Small intestine (tissue), 7 donors: ENCODE measurements at regions not wholly inside any gene's neighbourhood (a gene's known extent, or its start where the extent isn't known, plus 50 kb on each side); places are given as distances from the start of the nearest gene placed in this dataset.
"Not testable (repeated sequence)": the region's sequence is repeated elsewhere in the genome, so short reads cannot be mapped to it uniquely, and the experiment has no call there.

ENCODE experiments used
- DNase-seq, 2 donors: peaks; one replicate each; pipeline versions ENCODE4 v3.0.0 to v3.0.0-alpha.2; 2013
- FAIRE-seq: peaks from 2 replicates; lab custom pipeline; 2012; peaks lifted over from hg19 to GRCh38; lab: Jason Lieb, UNC
- H3K27ac ChIP-seq, 3 donors: one replicate each; pipeline ENCODE4 v1.5.1; 2013; ENCODE audit warnings: low read length in 2 of 3, mild to moderate bottlenecking in 2 of 3, control low read depth in 1 of 3, inconsistent platforms in 1 of 3, low read depth in 1 of 3, moderate library complexity in 1 of 3
- H3K27me3 ChIP-seq, 3 donors: one replicate each; pipeline ENCODE4 v1.6.1; 2013; ENCODE audit warnings: low read length in 3 of 3, inconsistent platforms in 1 of 3; ENCODE audit not compliant: control insufficient read depth in 3 of 3, insufficient read depth in 3 of 3
- H3K36me3 ChIP-seq, 3 donors: one replicate each; pipeline ENCODE4 v1.6.1; 2013; ENCODE audit warnings: low read length in 3 of 3, inconsistent platforms in 1 of 3, low read depth in 1 of 3, mild to moderate bottlenecking in 1 of 3, moderate library complexity in 1 of 3; ENCODE audit not compliant: control insufficient read depth in 3 of 3, insufficient read depth in 2 of 3
- H3K4me1 ChIP-seq, 3 donors: one replicate each; pipeline ENCODE4 v1.6.1; 2013; ENCODE audit warnings: low read length in 2 of 3, inconsistent platforms in 1 of 3, low read depth in 1 of 3, mild to moderate bottlenecking in 1 of 3, moderate library complexity in 1 of 3; ENCODE audit not compliant: control insufficient read depth in 3 of 3, insufficient read depth in 2 of 3
- H3K4me3 ChIP-seq, 3 donors: one replicate each; pipeline ENCODE4 v1.5.1; 2013; ENCODE audit warnings: low read length in 3 of 3, control low read depth in 1 of 3, inconsistent platforms in 1 of 3, low read depth in 1 of 3, mild to moderate bottlenecking in 1 of 3, moderate library complexity in 1 of 3
- H3K9me3 ChIP-seq, 2 donors: one replicate each; pipeline ENCODE4 v1.6.1; 2013; ENCODE audit warnings: low read depth in 1 of 2, low read length in 1 of 2; ENCODE audit not compliant: control insufficient read depth in 2 of 2, insufficient read depth in 1 of 2
- WGBS, 3 donors: extraction: QIAGEN DNeasy Blood & Tissue Kit; methylation state at CpG; one replicate each; pipeline ENCODE4 v1.1.7; 2013; 5-methylcytosine and 5-hydroxymethylcytosine counted together
- donor health status: healthy with polysubstance abuse.
- donor health status: control.
- donor health status: control.
- donor health status: Bipolar disorder and iron deficiency.
- donor health status: healthy.

DNA sequence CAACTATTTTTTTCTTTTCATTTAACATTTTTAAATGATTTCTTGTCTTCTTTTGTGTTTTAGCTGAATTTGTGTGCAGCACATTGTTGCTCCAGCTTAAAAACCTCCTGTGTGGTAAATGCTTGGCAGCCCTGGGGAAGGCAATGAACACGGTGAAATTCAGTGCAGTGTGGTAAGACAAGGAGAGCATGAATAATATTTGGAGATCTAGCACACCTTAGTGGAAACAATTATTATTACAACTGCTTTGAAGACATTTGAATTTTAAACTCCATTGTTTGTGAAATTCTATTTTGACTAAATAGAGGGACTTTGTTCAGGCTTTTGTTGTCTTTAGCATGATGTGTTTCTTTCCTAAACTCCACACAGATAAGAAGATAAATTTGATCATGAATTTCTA lies 242.6 kb upstream of the CXADR start:
- WGBS, 3 donors, result 4 to 12% (median 7%) methylated on average over 1 of the region's 1 CpG
- H3K27ac ChIP-seq, result no peak overlapping the region
- no peaks in the 10 kb centered on the region for H3K36me3 ChIP-seq
- H3K4me3 ChIP-seq, result no peak overlapping the region
- no peaks in the 10 kb centered on the region for H3K9me3 ChIP-seq
- H3K4me1 ChIP-seq, result no peaks in the 10 kb centered on the region
- DNase-seq, result peak in 1 of 2 donors; percentile 5
- no peak for FAIRE-seq
- no peaks in the 10 kb centered on the region for H3K27me3 ChIP-seq

DNA sequence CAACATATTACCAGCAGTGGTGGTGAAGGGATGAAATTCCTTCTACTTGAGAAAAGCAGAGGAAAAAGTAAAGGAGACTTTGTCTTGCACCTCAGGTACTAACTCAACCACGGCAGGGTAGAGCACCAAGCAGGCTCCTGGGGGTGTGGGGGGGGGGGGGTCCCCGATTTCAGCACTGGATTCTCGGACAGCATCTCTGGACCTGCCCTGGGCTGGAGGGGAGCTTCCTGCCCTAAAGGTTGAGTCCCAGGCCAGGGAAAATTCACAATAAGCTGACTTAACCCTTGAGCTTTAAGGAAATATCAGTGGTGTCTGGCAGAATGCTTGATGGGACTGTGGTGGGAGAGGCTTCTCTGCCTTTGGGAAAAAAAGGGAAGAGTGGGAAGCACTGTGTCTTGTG lies 233.2 kb upstream of the CXADR start:
- DNase-seq (no peak), FAIRE-seq (no peak)
- H3K27me3 ChIP-seq, result no peaks in the 10 kb centered on the region
- no peak overlapping the region for H3K27ac ChIP-seq
- H3K9me3 ChIP-seq, result peaks cover 0 to 11% of the 10 kb centered on the region in 2 donors
- no peaks in the 10 kb centered on the region for H3K4me1 ChIP-seq
- no peaks in the 10 kb centered on the region for H3K36me3 ChIP-seq
- H3K4me3 ChIP-seq, result no peak overlapping the region
- WGBS, 3 donors, result 65 to 84% (median 67%) methylated on average over 3 of the region's 3 CpGs

DNA sequence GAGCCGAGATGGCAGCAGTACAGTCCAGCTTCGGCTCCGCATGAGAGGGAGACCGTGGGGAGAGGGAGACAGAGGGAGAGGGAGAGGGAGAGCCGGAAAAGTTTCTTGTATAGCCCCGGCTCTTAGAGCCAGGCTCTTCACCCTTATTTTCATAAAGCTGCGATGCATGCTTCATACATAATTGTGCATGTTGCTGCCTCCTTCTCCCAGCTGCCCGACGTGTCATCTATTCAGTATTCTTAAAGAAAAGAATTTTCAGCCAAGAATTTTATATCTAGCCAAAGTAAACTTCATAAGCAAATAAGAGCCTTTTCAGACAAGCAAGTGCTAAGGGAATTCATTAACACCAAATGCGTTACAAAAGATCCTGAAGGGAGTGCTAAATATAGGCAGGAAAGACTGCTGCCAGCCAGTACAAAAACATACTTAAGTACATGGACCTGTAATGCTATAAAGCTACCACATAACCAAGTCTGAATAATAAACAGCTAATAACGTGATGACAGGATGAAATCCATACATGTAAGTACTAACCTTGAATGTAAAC lies 219.8 kb upstream of the CXADR start:
- WGBS, 3 donors, result 89 to 92% (median 91%) methylated on average over 9 to 11 of the region's 11 CpGs
- H3K4me1 ChIP-seq, H3K27me3 ChIP-seq, DNase-seq, H3K36me3 ChIP-seq, FAIRE-seq, H3K27ac ChIP-seq, H3K4me3 ChIP-seq: not testable (repeated sequence)
- peaks cover 3 to 22% of the 10 kb centered on the region in 2 donors for H3K9me3 ChIP-seq

DNA sequence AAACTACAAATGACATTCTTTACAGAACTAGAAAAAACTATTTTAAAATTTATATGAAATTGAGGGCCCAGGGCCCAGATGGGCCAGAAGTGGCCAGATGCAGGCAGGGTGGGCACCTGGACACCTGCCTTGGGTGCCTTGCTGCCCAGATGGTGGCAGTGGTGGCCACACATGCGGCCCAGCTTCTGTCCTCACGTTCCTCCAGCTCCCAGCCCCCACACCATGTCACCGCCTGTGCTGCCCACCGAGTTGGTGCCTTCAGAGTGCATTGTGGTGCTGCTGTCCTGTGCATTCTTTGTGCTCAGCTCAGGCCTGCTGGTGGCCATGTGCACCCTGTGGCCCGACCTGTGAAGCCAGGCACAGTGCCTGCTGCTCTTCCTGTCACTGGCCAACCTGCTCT lies 216.8 kb upstream of the CXADR start:
- 56 to 71% (median 58%) methylated on average over 5 of the region's 5 CpGs for WGBS, 3 donors
- Histone ChIP-seq H3K4me3 (no peak overlapping the region), H3K27me3 (no peaks in the 10 kb centered on the region), H3K36me3 (no peaks in the 10 kb centered on the region), H3K4me1 (no peaks in the 10 kb centered on the region), H3K27ac (no peak overlapping the region), H3K9me3 (peaks cover 3 to 41% of the 10 kb centered on the region in 2 donors)
- DNase-seq, result no peak
- FAIRE-seq, result no peak

DNA sequence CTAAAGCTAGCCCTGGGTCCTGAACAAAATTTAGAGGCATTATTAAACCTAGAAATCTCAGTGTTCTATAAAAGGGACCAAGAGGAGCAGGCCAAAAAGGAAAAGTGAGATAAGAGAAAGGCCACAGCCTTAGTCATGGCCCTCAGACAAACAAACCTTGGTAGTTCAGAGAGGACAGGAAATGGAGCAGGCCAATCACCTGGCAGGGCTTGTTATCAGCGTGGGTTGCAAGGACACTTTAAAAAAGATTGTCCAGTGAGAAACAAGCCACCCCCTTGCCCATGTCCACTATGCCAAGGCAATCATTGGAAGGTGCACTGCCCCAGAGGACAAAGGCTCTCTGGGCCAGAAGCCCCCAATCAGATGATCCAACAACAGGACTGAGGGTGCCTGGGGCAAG lies 213.3 kb upstream of the CXADR start:
- H3K36me3 ChIP-seq, FAIRE-seq, H3K4me1 ChIP-seq, DNase-seq, H3K27ac ChIP-seq, H3K27me3 ChIP-seq, H3K4me3 ChIP-seq: not testable (repeated sequence)
- WGBS, 3 donors, result 50 to 82% (median 68%) methylated on average over 1 of the region's 1 CpG
- peaks cover 3 to 43% of the 10 kb centered on the region in 2 donors for H3K9me3 ChIP-seq

DNA sequence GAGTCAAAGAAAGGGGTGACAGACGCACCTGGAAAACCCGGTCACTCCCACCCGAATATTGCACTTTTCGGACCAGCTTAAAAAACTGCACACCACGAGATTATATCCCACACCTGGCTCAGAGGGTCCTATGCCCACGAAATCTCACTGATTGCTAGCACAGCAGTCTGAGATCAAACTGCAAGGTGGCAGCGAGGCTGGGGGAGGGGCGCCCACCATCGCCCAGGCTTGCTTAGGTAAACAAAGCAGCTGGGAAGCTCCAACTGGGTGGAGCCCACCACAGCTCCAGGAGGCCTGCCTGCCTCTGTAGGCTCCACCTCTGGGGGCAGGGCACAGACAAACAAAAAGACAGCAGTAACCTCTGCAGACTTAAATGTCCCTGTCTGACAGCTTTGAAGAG lies 185.1 kb upstream of the CXADR start:
- not testable (repeated sequence) for H3K4me1 ChIP-seq, H3K36me3 ChIP-seq, H3K4me3 ChIP-seq, FAIRE-seq, H3K27me3 ChIP-seq, H3K27ac ChIP-seq, H3K9me3 ChIP-seq, DNase-seq
- 76 to 90% (median 81%) methylated on average over 7 to 9 of the region's 9 CpGs for WGBS, 3 donors

DNA sequence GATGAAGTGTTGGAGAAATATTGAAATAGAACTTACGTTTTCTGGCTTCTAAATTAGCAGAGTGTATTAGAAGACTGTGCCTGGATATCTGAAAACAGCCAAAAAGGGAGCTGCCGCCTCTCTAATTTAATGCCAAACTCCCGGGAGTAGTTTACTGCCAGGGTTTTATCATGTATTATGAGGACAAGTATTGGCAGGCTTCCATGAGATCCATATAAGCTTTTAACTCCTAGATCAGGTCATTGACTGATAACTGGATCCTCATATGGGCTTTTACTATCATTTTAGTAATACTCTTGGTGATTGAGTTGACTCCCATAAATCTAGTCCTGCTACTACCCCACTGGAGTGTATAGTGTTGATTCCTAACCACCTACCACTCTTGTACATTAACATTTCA lies 178.4 kb upstream of the CXADR start:
- no peak for FAIRE-seq
- WGBS, 3 donors, result 34 to 50% (median 44%) methylated on average over 3 of the region's 3 CpGs

DNA sequence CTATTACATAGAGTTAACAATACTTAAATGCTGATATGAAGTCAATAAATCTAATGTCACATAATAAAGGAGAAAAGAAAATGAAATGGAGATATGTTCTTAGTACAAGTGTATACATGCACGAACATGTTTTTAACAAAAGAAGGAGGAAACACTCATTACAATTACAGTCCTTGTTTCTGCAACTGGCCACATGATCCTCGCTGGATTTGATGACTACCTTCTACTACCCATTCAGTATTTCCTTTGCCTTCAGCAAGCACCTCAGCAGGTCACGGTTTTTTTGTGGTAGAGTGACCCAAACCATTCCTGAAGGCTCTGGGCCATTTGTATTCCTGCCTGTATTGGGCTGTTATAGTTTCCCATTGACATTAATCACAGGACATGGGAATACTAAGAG lies 172.8 kb upstream of the CXADR start:
- no peak for FAIRE-seq

More for the DNA sequence above, 178.4 kb upstream of the CXADR start:
- Histone ChIP-seq H3K9me3 (no peaks in the 10 kb centered on the region), H3K4me3 (no peak overlapping the region), H3K27me3 (no peaks in the 10 kb centered on the region), H3K4me1 (no peaks in the 10 kb centered on the region), H3K27ac (no peak overlapping the region), H3K36me3 (no peaks in the 10 kb centered on the region)
- no peak for DNase-seq

DNA sequence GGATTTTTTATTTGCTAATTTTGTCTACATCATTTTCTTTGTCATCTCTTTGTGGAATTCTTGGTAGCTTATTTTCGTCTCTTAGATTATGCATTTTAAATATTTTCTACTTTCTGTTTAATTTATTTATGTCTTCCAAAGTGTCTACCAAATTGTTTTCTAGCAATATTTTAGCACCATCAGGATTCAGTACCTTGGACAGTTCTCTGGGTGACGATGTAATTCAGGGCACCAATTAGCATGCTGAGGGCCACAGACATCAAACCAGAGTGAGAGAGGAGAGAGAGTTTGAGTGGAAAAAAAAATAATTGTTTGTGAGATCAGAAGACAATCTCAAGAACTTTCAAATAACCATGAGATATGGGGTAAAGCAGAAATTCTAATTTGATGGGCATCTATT lies 169.8 kb upstream of the CXADR start:
- DNase-seq, result no peak
- no peak overlapping the region for H3K27ac ChIP-seq
- FAIRE-seq, result no peak
- WGBS, 3 donors, result 22 to 38% (median 29%) methylated on average over 2 of the region's 2 CpGs
- H3K4me1 ChIP-seq, result no peaks in the 10 kb centered on the region
- H3K9me3 ChIP-seq, result peaks cover 0 to 2% of the 10 kb centered on the region in 2 donors
- no peaks in the 10 kb centered on the region for H3K27me3 ChIP-seq
- no peak overlapping the region for H3K4me3 ChIP-seq
- no peaks in the 10 kb centered on the region for H3K36me3 ChIP-seq

More for the DNA sequence above, 172.8 kb upstream of the CXADR start:
- WGBS, 3 donors, result 60 to 72% (median 62%) methylated on average over 3 of the region's 3 CpGs
- Histone ChIP-seq H3K27me3 (no peaks in the 10 kb centered on the region), H3K36me3 (no peaks in the 10 kb centered on the region), H3K4me3 (no peak overlapping the region), H3K9me3 (peaks cover 0 to 2% of the 10 kb centered on the region in 2 donors), H3K4me1 (no peaks in the 10 kb centered on the region), H3K27ac (no peak overlapping the region)
- DNase-seq, result no peak
